Stimulated activated CD8-positive, alpha-beta memory T cell treated with anti-CD3 and anti-CD28 coated beads, Interleukin-15, amount 100 ng/mL, for 1 hour (primary cell): ENCODE measurements at regions not wholly inside any gene's neighbourhood (a gene's known extent, or its start where the extent isn't known, plus 50 kb on each side); places are given as distances from the start of the nearest gene placed in this dataset.
"Not testable (repeated sequence)": the region's sequence is repeated elsewhere in the genome, so short reads cannot be mapped to it uniquely, and the experiment has no call there.

Source experiments
- DNase-seq: peaks from one replicate; pipeline ENCODE4 v3.0.0-alpha.2; 2020; ENCODE audit warnings: low read depth

- no peak for DNase-seq
Measured at GRCh38 chr1:163999131-163999530, 559.9 kb upstream of the PBX1 start.

DNA sequence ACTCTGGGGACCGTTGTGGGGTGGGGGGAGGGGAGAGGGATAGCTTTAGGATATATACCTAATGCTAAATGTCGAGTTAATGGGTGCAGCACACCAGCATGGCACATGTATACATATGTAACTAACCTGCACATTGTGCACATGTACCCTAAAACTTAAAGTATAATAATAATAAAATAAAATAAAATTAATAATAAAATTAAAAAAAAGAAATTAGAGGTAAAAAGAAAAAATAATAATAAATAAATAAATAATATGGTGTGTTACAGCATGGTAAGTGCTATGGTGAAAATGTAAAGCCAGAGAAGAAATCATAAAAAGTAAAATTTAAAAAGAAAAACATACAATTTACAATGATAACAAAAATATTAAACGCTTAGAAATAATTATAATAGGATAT lies 552.8 kb upstream of the PBX1 start:
- DNase-seq, result not testable (repeated sequence)

GRCh38 chr1:164006621-164007020 lies 552.4 kb upstream of the PBX1 start:
- DNase-seq, result no peak

DNA sequence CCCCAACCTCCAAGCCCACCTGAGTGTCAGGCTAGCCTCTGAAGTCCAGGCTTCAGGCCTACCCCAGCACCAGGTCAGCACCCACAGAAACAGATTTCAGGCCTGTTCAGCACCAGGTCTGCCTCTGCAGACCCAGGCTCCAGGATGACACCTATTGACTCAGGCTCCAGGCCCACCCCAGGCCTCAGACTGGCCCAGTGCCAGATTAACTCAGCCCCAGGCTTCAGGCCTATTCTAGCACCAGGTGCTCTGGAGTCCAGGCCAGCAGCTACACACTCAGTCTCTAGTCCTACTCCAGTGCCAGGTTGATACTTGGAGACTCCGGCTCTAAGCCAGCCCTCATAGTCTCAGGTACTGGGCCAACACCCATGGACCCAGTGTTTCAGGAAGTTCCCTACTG lies 541.7 kb upstream of the PBX1 start:
- DNase-seq, result no peak

GRCh38 chr1:164020391-164020790 lies 538.6 kb upstream of the PBX1 start:
- no peak for DNase-seq

GRCh38 chr1:164021813-164022212 lies 537.2 kb upstream of the PBX1 start:
- no peak for DNase-seq

DNA sequence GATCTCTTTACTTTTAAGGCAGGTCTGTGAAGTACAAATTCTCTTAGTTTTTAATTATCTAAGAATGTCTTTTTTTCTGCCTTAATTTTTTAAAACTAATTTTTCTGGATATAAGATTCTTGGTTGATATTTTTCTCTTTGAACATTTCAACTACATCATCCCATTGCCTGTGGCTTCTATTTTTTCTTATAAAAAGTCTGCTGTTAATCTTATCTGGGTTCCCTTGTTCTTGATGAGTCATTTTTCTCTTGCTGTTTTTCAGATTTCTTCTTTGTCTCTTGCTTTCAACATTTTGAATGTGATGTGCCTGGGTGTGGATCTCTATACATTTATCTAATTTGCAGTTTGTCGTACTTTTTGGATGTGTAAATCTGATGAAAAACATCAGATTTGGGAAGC lies 525.2 kb upstream of the PBX1 start:
- DNase-seq, result no peak

DNA sequence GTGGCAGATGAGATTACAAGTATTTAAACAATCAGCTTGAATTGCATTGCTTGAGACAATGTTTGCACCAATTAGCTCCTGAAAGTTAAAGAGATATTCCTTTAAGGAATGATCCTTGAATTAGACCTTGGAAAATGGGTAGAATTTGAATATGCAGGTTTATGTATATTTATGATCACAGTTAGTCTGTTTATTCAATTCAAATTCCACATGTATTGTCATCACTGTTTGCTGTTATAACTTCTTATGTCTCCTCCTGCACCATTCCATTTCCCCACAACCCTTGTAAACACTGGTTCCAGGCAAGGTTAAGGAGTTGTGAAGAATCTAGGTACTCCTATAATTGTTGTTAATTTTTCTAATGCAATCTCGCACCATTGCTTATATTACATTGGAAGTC lies 518.2 kb upstream of the PBX1 start:
- DNase-seq, result no peak

- DNase-seq, result no peak
Measured at GRCh38 chr1:164051782-164052181, 507.2 kb upstream of the PBX1 start.

GRCh38 chr1:164054331-164054730 lies 504.7 kb upstream of the PBX1 start:
- DNase-seq, result no peak

DNA sequence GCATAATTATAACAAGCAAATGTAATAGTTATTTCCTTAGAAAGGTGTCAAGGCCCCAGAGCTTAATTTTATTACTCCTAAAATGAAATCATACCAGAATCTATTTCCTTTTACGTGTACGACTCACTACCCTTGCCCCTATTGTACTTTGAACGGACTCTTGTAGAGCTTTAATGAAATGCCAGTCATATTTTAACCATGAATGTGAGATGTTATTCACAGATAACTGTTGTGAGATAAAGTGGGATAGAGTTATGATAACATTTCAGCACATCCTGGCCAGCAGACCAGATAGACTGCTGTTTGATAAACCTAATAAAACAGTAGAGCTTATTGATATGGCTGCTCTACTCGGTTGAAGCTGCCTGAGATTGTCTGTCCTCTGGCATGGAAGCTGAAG lies 500.8 kb upstream of the PBX1 start:
- no peak for DNase-seq

DNA sequence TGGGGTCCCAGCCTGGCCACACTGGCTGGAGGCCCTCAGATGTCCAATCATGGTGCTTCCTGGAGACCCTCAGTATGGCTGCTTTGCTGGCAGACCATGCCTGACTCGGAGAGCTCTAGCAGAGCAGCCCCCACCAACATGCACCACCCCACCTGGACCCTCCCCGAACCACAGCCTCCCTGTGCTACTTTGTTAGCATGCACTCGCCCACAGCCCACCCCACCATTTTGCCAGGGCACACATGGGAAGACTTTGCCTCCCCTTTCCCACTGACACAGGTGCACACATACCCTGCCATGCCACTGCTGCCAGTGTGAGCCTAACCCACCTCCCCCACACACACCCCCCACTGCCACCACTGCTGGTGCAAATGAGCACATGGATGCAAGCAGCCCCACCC lies 497.5 kb upstream of the PBX1 start:
- DNase-seq, result no peak

DNA sequence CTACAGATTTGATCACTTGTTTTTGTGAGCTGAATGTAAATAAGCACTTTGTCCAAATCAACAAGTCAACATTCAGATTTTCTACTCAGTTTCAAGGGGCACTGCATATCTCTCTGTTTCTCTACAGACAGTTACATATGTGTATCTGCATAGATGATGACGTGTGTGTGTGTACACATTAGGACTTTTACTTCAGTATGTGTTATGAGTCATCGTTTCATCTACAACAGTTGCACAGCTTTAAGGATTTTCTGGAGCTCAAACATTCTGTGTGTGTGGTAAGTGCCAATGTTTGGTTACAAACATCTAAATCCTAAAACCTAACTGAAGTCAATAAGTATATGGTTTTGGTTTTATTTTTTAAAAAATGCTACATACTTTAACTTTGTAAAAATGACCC lies 494.5 kb upstream of the PBX1 start:
- no peak for DNase-seq

DNA sequence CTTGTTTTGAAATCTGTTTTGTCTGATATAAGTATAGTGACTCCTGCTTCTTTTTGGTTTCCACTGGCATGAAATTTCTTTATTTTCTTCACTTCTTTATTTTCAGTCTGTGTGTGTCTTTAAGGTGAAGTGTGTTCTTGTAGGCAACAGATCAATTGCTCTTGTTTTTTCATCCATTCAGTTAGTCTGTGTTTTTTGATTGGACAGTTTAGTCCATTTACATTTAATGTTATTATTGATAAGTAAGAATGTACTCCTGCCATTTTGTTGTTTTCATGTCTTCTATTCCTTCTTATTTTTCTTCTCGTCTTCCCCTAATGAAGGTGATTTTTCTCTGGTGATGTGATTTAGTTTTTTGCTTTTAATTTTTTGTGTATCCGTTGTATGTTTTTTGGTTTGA lies 487.7 kb upstream of the PBX1 start:
- no peak for DNase-seq

GRCh38 chr1:164086832-164087231 lies 472.2 kb upstream of the PBX1 start:
- DNase-seq, result no peak

DNA sequence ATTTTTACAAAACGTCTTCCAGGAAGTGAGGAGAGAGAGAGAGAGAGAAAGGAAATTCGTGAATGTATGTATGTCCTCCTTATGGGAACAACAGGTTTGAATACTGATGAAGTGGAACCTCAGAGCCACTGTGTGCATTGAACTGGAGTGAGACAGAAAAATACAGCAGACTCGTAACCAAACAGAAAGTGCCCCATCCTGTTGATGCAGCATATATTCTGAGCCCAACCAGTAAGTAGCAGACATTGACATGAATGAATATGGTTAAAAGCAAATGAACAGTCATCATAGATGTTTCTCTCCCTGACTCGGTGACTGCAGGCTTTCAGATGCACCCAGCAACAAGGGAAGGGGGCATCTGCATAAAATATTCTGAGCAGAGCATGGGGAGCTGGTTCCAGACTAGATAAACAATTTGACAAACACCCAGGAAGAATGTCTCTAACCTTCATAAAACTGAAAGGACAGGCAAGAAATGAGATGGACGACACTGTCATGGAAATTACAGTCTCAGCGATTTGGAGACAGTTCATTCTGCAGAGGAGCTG lies 471.0 kb upstream of the PBX1 start:
- DNase-seq, result no peak

GRCh38 chr1:164092603-164093353 lies 466.2 kb upstream of the PBX1 start:
- DNase-seq, result no peak

- DNase-seq, result no peak
Measured at GRCh38 chr1:164093543-164093942, 465.4 kb upstream of the PBX1 start.

GRCh38 chr1:164101802-164102201 lies 457.2 kb upstream of the PBX1 start:
- no peak for DNase-seq

- DNase-seq, result no peak
Measured at GRCh38 chr1:164131949-164132348, 427.0 kb upstream of the PBX1 start.

- no peak for DNase-seq
Measured at GRCh38 chr1:164137273-164137925, 421.6 kb upstream of the PBX1 start.

- DNase-seq, result no peak
Measured at GRCh38 chr1:164141797-164142196, 417.2 kb upstream of the PBX1 start.

DNA sequence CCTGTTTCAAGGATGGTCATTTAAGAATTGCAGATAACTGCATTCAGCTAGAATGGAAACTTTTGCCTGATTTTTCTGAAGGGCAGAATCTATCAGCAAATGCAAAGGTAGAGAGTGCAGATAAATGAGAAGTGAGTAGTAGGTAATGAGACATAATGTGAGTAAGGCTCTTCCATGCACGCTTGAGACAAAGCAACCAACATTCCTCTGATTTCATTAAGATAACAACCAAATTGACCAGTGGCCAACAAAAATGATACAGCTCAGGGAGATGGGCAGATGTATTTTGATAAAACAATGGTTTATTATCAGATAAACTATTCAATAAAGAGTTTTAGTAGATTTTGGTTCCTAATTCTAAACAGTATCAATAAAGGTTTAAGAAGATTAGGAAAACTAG lies 404.4 kb upstream of the PBX1 start:
- DNase-seq, result no peak

GRCh38 chr1:164155347-164155746 lies 403.6 kb upstream of the PBX1 start:
- DNase-seq, result no peak
